WTC11 (cell line): ENCODE measurements at regions not wholly inside any gene's neighbourhood (a gene's known extent, or its start where the extent isn't known, plus 50 kb on each side); places are given as distances from the start of the nearest gene placed in this dataset.

ENCODE experiments used
- ATAC-seq: fragments of 200-7000 bp; cut with Tn5 transposase; 2 replicates; pipeline ENCODE4 v1.10.0; 2021; ENCODE audit warnings: mild to moderate bottlenecking, moderate library complexity
- CTCF ChIA-PET: fragments of 300-600 bp; sonication (Branson Sonifier 250); formaldehyde crosslinking; loops from one replicate; lab custom pipeline; 2021; ENCODE audit warnings: antibody characterized with exemption; lab: Charles Lee
- POLR2A ChIA-PET: fragments of 350-600 bp; sonication (Branson Sonifier 250); formaldehyde crosslinking; loops from one replicate; lab custom pipeline; 2021; ENCODE audit warnings: antibody characterized with exemption; lab: Charles Lee
- DNase-seq: peaks from one replicate; pipeline ENCODE4 v3.0.0; 2021; ENCODE audit warnings: low spot score
- H3K27ac Mint-ChIP-seq: 2 replicates; pipeline ENCODE4 v1.8.0; 2021; ENCODE audit warnings: mixed read lengths
- H3K27me3 Mint-ChIP-seq: 2 replicates; pipeline ENCODE4 v1.8.0; 2021; ENCODE audit warnings: low read depth, mild to moderate bottlenecking, moderate library complexity, mixed read lengths
- H3K36me3 Mint-ChIP-seq: 2 replicates; pipeline ENCODE4 v1.8.0; 2021; ENCODE audit warnings: mixed read lengths
- H3K4me1 Mint-ChIP-seq: 2 replicates; pipeline ENCODE4 v1.8.0; 2022; ENCODE audit warnings: mixed read lengths
- H3K4me3 Mint-ChIP-seq: 2 replicates; pipeline ENCODE4 v1.8.0; 2021; ENCODE audit warnings: mild to moderate bottlenecking, moderate library complexity, mixed read lengths
- H3K9me3 Mint-ChIP-seq: 2 replicates; pipeline ENCODE4 v1.8.0; 2021; ENCODE audit warnings: mixed read lengths
- AR ChIP-seq: fragments of 250-450 bp; sonication (Bioruptor Pico); IDR thresholded peaks from 2 replicates; pipeline ENCODE4 v1.9.0; 2021; ENCODE audit warnings: mild to moderate bottlenecking
- CBFB ChIP-seq: sonication (generic); formaldehyde crosslinking; IDR thresholded peaks from 2 replicates; pipeline ENCODE4 v1.8.1; 2022; ENCODE audit warnings: mild to moderate bottlenecking, low read depth, missing genetic modification reagents
- E2F5 ChIP-seq: sonication (generic); formaldehyde crosslinking; IDR thresholded peaks from 2 replicates; pipeline ENCODE4 v1.8.1; 2022; ENCODE audit warnings: mild to moderate bottlenecking, moderate library complexity, missing genetic modification reagents
- HMGXB4 ChIP-seq: sonication (generic); formaldehyde crosslinking; IDR thresholded peaks from 2 replicates; pipeline ENCODE4 v1.8.1; 2023; ENCODE audit warnings: mild to moderate bottlenecking, moderate library complexity, missing genetic modification reagents
- JAZF1 ChIP-seq: fragments of 250-450 bp; sonication (Bioruptor Pico); IDR thresholded peaks from 2 replicates; pipeline ENCODE4 v1.9.0; 2021; ENCODE audit warnings: moderate library complexity, mild to moderate bottlenecking, inconsistent platforms
- NR3C1 ChIP-seq: sonication (generic); formaldehyde crosslinking; conservative IDR thresholded peaks from 2 replicates; pipeline ENCODE4 v1.8.1; 2023; ENCODE audit warnings: low read depth, mild to moderate bottlenecking, missing genetic modification reagents
- OVOL2 ChIP-seq: fragments of 250-450 bp; sonication (Bioruptor Pico); IDR thresholded peaks from 2 replicates; pipeline ENCODE4 v1.9.0; 2021; ENCODE audit warnings: mild to moderate bottlenecking, borderline replicate concordance
- PRDM15 ChIP-seq: sonication (generic); formaldehyde crosslinking; IDR thresholded peaks from 2 replicates; pipeline ENCODE4 v1.8.0; 2022; ENCODE audit warnings: missing genetic modification reagents
- SOX15 ChIP-seq: fragments of 250-450 bp; sonication (Bioruptor Pico); IDR thresholded peaks from 2 replicates; pipeline ENCODE4 v1.9.0; 2021; ENCODE audit warnings: mild to moderate bottlenecking
- SP1 ChIP-seq: sonication (generic); formaldehyde crosslinking; conservative IDR thresholded peaks from 2 replicates; pipeline ENCODE4 v1.8.1; 2022; ENCODE audit warnings: missing genetic modification reagents
- ZSCAN18 ChIP-seq: fragments of 250-450 bp; sonication (Bioruptor Pico); IDR thresholded peaks from 2 replicates; pipeline ENCODE4 v2.1.2; 2022; ENCODE audit warnings: mild to moderate bottlenecking, moderate library complexity

GRCh38 chr18:42409005-42409404, 454.0 kb downstream of the PIK3C3 start (continued):
- TF ChIP-seq E2F5 (CRISPR knock-in tag), result no peak

GRCh38 chr18:42412281-42412680, 457.2 kb downstream of the PIK3C3 start:
- POLR2A ChIA-PET, result no interaction called here
- DNase-seq (no peak), ATAC-seq (no peak)
- no peaks in the 10 kb centered on the region for H3K27me3 Mint-ChIP-seq
- CTCF ChIA-PET, result no interaction called here
- no peaks in the 10 kb centered on the region for H3K4me1 Mint-ChIP-seq
- no peak overlapping the region for H3K4me3 Mint-ChIP-seq
- no peak for TF ChIP-seq NR3C1 (CRISPR knock-in tag)
- TF ChIP-seq OVOL2, result no peak
- TF ChIP-seq JAZF1 (CRISPR knock-in tag), result no peak
- TF ChIP-seq CBFB, result no peak
- no peak for TF ChIP-seq ZSCAN18 (CRISPR knock-in tag)
- TF ChIP-seq SOX15 (CRISPR knock-in tag), result no peak
- no peak overlapping the region for H3K27ac Mint-ChIP-seq
- peaks cover 37% of the 10 kb centered on the region for H3K36me3 Mint-ChIP-seq
- H3K9me3 Mint-ChIP-seq, result peaks cover 57% of the 10 kb centered on the region

GRCh38 chr18:42412896-42413295, 457.9 kb downstream of the PIK3C3 start:
- POLR2A ChIA-PET, result no interaction called here
- Mint-ChIP-seq H3K36me3 (peaks cover 30% of the 10 kb centered on the region), H3K9me3 (peaks cover 51% of the 10 kb centered on the region), H3K4me3 (no peak overlapping the region), H3K4me1 (no peaks in the 10 kb centered on the region), H3K27me3 (no peaks in the 10 kb centered on the region), H3K27ac (no peak overlapping the region)
- CTCF ChIA-PET, result no interaction called here
- TF ChIP-seq PRDM15 (no peak), AR (CRISPR knock-in tag) (no peak), HMGXB4 (CRISPR knock-in tag) (no peak), CBFB (no peak), SP1 (no peak)
- no peak for DNase-seq
- ATAC-seq, result no peak
